Stimulated activated CD8-positive, alpha-beta memory T cell treated with anti-CD3 and anti-CD28 coated beads, Interleukin-7, amount 100 ng/mL, for 48 hours (primary cell): ENCODE measurements at regions not wholly inside any gene's neighbourhood (a gene's known extent, or its start where the extent isn't known, plus 50 kb on each side); places are given as distances from the start of the nearest gene placed in this dataset.

Experiments used
- DNase-seq, 2 donors: peaks; one replicate each; pipeline ENCODE4 v3.0.0-alpha.2; 2020; ENCODE audit warnings: low read depth in 1 of 2; ENCODE audit errors: extremely low read depth in 1 of 2

DNA sequence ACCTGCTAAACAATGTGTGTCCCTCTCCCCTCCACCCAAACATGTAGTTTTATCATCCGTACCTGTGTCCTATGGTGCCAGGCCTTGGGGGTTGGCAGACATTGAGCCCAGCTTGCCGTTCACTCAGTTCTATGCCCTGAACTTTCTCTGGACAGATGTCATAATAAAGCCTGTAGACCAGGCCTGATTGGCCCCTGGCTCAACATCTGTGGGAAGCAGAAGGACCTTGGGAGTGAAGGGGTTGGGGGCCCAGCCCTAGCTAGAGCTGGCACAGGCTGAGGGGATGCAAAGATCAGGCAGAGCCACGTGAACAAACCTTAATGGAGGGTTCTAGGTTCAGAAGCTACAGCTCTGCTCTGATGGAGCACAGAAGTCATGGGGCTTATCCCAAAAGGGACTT lies 600.6 kb downstream of the BUD13 start:
- no peak for DNase-seq

- no peak for DNase-seq
These were observed 601.3 kb downstream of the BUD13 start for GRCh38 chr11:116171271-116172140.

GRCh38 chr11:116170526-116171120 lies 602.2 kb downstream of the BUD13 start:
- no peak for DNase-seq

DNA sequence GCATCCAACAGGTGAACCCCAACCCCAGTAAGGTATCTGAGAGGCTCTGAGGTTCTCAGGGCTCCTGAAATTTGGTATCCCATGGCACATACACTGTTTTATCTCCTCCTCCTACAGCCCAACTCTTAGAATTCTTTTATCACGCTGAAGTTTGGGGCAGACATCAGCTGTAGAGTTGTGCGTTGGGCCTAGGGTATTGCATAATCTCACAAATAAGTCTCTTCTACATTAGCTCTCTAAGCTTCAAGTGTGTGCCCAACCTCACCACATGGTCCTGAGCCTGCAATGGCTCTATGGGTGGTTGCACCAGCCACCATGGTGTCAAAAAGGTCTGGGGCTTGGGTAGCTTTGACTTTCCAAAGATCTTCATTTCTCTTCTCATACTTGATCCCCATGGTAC lies 603.0 kb downstream of the BUD13 start:
- no peak for DNase-seq

GRCh38 chr11:116168459-116168787 lies 604.4 kb downstream of the BUD13 start:
- DNase-seq = no peak

DNA sequence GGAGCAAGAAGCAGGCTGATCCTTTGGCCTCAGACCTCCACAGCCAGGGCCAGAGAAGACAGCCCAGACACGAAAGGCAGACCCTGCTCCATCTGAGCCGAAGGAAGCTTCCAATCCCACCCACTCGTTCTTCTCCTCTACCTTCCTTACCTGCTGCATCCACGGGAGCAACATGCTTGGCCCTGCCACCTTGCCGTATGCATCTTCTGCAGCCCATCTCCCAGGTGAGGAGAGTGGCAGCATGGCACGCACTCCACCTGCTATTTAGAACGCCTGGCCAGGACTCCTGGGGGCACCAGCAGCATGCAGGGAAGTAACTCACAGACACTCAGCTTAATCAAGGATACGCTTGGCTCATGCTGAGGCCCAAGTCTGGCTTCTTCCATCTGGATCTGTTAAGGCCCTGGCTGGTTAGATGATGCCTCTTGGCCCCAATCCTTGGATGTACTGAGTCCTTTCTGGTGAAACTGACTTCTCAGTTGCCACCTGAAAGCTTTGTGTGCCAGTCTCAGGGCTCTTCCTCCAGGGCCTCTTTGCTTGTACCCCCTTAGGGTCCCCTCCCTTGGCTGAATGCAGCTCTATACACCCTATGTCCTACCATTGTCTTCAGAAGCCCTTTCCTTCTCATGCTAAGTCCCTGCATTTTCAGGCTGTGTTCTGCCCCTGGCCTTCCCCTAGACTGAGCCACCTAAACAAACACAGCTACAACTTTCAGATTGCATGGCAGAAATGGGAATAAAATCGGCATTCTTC lies 604.9 kb downstream of the BUD13 start:
- DNase-seq = no peak

GRCh38 chr11:116166573-116167465 lies 606.0 kb downstream of the BUD13 start:
- no peak for DNase-seq

DNA sequence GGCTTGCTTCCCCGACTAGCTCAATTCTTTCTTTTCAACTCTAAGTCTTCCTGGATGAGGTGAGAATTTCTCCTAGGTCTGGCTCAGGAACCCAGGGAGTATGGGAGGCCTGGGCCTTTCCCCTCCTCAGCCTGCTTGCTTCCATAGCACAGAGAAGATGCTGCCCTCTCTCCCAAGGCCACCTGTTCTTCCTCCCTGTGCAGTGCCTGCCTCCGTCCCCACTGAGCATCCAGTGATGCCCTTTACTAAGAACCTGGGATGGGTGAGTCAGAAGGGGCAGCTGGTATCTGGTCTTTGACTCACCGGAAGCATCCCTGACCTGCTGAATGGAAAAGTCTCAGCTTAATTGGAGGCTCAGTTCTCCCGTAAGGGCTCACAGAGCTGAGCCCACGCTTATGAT lies 607.9 kb downstream of the BUD13 start:
- DNase-seq = no peak

GRCh38 chr11:116162886-116163230 lies 609.9 kb downstream of the BUD13 start:
- DNase-seq = no peak

DNA sequence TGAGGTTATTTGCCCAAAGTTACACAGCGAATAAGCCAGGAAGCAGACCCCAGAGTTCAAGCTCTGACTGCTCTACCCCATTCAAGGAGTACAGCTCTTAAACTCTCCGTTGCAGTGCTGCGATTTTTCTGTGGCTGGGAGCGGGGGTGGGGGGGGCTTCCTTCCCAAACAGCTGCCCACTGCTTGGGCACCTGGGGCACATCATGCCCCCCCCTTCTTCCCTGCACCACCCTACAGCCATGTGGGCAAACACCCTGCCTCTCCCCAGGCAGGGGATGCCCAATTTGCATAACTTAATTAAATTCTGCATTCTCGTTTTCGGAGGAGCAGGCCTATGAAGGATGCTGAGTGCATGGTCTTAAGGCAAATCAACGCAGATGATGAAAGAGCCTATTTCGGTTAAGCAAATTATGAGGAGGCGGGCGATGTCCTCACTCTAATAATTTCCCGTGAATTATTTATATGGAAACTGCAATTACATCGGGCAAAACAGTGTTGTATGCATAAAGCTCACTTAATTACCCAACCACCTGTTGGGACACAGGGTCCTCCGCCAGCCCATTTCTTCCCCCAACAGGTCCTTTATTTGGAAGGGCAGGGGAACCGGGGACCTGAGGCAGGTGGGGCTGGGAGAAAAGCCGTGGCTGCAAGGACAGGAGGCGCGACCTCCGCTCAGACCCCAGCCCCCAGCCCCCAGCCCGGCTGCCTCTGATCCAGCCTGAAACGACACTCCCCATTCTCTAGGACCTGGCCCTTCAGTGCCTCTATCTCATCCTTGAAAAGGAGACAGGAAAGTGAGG lies 610.5 kb downstream of the BUD13 start:
- DNase-seq = no peak

- no peak for DNase-seq
These were observed 624.1 kb downstream of the BUD13 start for GRCh38 chr11:116148645-116149044.

- DNase-seq = no peak
These were observed 624.7 kb downstream of the BUD13 start for GRCh38 chr11:116148056-116148455.

- DNase-seq = no peak
These were observed 627.5 kb downstream of the BUD13 start for GRCh38 chr11:116145187-116145865.

DNA sequence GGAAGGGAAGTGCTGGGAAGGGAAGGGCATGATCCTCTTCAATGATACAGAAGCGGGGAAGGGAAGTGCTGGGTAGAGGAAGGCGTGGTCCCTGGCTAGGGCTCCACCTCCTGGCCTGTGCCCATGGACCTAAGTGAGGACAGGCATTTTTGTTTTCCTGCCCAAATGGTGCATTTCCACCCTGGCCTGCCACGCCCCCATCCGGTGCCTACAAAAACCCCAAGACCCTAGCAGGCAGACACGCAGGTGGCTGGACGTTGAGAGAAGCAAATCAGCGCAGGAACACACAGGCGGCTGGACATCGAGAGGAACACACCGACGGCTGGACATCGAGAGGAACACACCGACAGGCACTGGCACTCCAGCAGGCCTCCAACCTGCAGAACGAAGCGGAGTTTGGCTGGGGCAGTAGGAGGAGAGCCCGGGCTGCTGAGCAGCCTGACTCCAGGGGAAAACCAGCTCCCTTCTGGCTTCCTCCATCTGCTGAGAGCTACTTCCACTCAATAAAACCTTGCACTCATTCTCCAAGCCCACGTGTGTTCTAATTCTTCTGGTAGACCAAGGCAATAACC lies 628.3 kb downstream of the BUD13 start:
- DNase-seq = no peak

DNA sequence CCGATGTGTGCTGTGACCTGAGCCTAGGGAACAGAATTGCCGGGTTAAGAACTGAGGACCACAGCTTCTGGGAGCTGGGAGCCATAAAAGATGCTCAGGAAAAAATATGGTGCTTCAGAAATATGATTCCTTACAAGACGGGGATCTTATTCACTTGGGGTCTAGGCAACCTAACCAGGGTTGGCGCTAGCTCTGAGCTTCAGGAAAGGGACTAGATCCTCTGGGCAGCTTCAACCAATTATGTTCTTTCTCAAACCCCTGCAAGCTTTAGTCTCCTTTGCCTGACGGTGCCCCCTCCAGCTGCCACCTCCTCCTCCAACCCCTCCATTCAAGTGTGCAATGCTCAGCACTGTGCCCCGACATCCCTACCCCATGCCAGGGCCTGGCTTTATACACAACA lies 634.1 kb upstream of the CADM1 start:
- no peak for DNase-seq

- no peak for DNase-seq
These were observed 633.5 kb upstream of the CADM1 start for GRCh38 chr11:116137753-116138152.

DNA sequence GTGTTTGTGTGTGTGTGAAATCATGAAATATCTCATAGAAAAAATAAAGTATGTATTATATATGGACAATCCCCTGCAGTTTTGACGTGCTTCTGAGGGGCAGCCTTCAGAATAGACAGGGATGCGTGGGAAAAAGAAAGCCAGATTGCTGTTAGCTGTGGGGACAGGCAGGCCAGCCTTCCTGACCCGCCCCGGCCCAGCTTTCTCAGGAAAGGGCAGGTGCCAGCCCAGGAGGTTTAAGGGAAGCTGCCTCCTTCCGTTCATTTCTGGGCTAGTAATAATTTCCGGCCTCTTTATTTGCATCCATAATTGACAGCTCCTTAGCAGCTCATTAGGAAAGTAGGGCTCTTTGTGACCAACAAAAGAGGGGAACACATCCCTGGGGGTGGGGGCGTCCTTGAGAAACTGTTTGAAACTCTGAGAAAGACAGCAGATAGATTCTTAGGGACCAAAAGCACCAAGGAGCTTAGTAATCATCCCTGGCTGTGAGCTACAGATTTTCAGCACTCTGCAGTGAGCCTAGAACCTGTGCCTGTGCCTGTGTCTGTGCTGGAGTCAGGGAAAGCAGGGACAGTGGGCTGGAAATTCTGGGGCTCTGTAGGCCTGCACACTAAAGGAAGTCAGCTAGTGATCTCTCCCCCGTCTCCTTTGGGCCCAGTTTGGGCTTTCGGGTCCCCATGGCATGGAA lies 632.9 kb upstream of the CADM1 start:
- DNase-seq = no peak

DNA sequence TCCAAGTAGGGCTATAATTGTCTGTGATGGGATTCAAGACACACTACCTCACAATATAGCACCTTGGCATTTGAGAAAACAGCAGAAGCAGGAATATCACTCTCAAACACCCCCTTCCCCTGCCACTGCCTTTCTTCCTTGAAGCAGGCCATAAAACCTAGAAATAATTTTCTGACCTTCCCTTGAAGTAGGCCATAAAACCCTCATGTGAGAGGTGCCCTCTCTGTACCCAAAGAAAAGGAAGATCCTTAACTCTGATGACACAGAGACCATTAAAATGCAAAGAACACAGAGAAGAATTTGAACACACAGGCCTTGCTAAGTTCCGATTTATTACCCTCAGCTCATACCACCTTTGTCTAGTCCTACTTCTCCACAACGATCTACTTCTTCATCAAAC lies 631.7 kb upstream of the CADM1 start:
- no peak for DNase-seq

GRCh38 chr11:116134450-116134849 lies 630.2 kb upstream of the CADM1 start:
- DNase-seq = no peak
